Chondrocyte (in vitro differentiated cells): ENCODE measurements at regions not wholly inside any gene's neighbourhood (a gene's known extent, or its start where the extent isn't known, plus 50 kb on each side); places are given as distances from the start of the nearest gene placed in this dataset.

ENCODE experiments used
- DNase-seq: peaks from one replicate; pipeline ENCODE4 v3.0.0; 2021; ENCODE audit warnings: mixed read lengths, low spot score
- H3K27ac Mint-ChIP-seq: one replicate; pipeline ENCODE4 v1.8.0; 2021; ENCODE audit warnings: mild to moderate bottlenecking, moderate library complexity, mixed read lengths; ENCODE audit not compliant: unreplicated experiment
- H3K27me3 Mint-ChIP-seq: 2 replicates; pipeline ENCODE4 v1.8.0; 2021; ENCODE audit warnings: low read depth, mixed read lengths
- H3K36me3 Mint-ChIP-seq: 2 replicates; pipeline ENCODE4 v1.8.0; 2021; ENCODE audit warnings: low read depth, mixed read lengths
- H3K4me1 Mint-ChIP-seq: 2 replicates; pipeline ENCODE4 v1.8.0; 2021; ENCODE audit warnings: low read depth, mild to moderate bottlenecking, mixed read lengths
- H3K4me3 Mint-ChIP-seq: one replicate; pipeline ENCODE4 v1.8.0; 2021; ENCODE audit warnings: mild to moderate bottlenecking, moderate library complexity, mixed read lengths; ENCODE audit not compliant: unreplicated experiment
- H3K9me3 Mint-ChIP-seq: 2 replicates; pipeline ENCODE4 v1.8.0; 2021; ENCODE audit warnings: low read depth, mixed read lengths
- CTCF ChIP-seq: fragments of 200-600 bp; sonication (generic); IDR thresholded peaks from 2 replicates; pipeline ENCODE4 v1.5.0; 2021; ENCODE audit warnings: antibody characterized with exemption, mild to moderate bottlenecking, moderate library complexity

DNA sequence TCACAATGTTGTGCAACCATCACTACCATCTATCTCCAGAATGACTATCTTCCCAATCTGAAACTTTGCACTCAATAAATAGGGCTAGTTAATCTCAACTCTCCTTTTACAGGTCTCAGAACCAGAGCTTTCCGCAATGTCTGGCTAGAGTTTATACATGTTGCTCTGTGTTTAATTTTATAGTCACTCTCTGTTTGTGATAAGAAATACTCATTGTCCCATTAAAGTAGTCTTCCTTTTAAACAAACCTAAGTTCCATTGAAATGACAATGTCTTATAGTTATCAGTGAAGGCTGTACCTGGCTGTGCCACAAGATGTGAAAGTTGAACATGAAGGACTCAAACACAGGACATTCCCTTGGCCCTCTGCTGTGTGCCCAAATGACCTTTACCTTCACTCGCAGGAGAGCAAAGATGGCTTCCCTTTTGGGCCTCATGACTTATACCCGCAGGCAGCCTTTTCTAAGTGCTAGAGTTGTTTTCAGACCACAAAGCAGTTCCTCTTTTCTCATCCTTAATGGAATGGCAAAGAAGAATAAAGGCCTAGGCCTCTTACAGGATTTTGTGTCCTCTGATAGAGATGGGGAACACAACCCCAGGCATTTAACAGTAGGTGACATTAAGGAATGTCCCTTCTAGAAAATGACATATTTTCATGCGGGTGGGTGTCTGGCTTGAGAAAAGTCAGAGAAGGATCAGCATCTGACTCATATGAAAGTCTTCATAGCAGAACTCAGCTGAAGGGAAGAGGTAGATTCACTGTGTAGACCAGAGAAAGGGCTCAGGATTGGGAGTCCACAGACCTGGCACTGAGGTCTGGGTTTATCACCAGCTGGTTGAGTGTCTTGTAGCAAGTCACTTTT is 69.6 kb upstream of the ATP10B start:
- no peak overlapping the region for H3K4me3 Mint-ChIP-seq

GRCh38 chr5:160919626-160920025 is 67.6 kb upstream of the ATP10B start:
- Mint-ChIP-seq H3K4me3 (no peak overlapping the region), H3K27ac (no peak overlapping the region), H3K36me3 (no peaks in the 10 kb centered on the region), H3K9me3 (no peaks in the 10 kb centered on the region), H3K4me1 (no peaks in the 10 kb centered on the region), H3K27me3 (no peaks in the 10 kb centered on the region)
- TF ChIP-seq CTCF = no peak
- DNase-seq = no peak

More for the DNA sequence above, 69.6 kb upstream of the ATP10B start:
- Mint-ChIP-seq H3K9me3 (no peaks in the 10 kb centered on the region), H3K27me3 (no peaks in the 10 kb centered on the region), H3K27ac (no peak overlapping the region), H3K36me3 (no peaks in the 10 kb centered on the region), H3K4me1 (no peaks in the 10 kb centered on the region)
- TF ChIP-seq CTCF = no peak
- DNase-seq = no peak

- H3K27me3 Mint-ChIP-seq = no peaks in the 10 kb centered on the region
Observed at GRCh38 chr5:160918386-160918785, 66.4 kb upstream of the ATP10B start.

DNA sequence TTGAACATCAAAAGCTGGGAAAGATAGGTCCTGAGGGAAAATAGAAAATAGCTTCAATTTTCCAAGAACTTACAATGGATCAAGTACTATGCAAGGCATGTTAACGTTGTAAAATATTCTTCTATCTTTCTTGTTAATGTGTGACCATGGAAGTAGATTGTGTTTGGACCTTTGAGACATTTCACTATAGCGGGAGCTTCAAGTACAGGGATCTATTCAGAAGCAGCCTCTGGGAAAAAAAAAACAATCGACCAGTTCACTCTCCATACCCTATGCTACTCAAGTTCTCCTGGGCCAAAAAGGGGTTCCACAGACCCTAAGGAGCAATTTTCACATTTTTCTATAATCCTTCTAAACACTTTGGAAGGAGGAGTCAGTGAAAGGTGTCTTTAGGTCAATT is 54.1 kb upstream of the ATP10B start:
- no peak overlapping the region for H3K4me3 Mint-ChIP-seq
- H3K36me3 Mint-ChIP-seq = no peaks in the 10 kb centered on the region
- no peak for DNase-seq
- no peaks in the 10 kb centered on the region for H3K4me1 Mint-ChIP-seq
- no peak for TF ChIP-seq CTCF
- no peak overlapping the region for H3K27ac Mint-ChIP-seq
- peaks cover 2% of the 10 kb centered on the region for H3K27me3 Mint-ChIP-seq
- no peaks in the 10 kb centered on the region for H3K9me3 Mint-ChIP-seq

More at GRCh38 chr5:160918386-160918785, 66.4 kb upstream of the ATP10B start:
- H3K4me1 Mint-ChIP-seq = no peaks in the 10 kb centered on the region
- TF ChIP-seq CTCF = no peak
- no peaks in the 10 kb centered on the region for H3K36me3 Mint-ChIP-seq
- DNase-seq = no peak
- H3K4me3 Mint-ChIP-seq = no peak overlapping the region
- H3K9me3 Mint-ChIP-seq = no peaks in the 10 kb centered on the region
- H3K27ac Mint-ChIP-seq = no peak overlapping the region

DNA sequence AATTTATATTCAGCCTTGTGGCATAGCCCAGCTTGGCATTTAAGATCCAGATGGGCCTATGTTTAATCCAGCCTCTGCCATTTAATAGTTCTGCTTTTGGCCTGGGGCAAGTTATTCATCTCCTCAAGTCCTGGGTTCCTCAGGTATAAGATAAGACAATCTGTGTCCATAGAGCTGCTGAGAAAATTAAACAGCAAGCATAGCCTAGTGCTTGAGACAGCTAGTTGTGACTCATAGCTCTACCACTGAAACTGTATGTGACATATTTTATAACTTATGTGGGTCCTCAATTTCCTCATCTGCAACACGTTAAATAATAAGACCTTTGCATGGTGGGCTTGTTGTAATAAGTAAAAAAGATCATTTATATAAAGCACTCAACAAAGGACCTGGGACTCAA is 53.3 kb upstream of the ATP10B start:
- no peak for TF ChIP-seq CTCF
- Mint-ChIP-seq H3K27ac (no peak overlapping the region), H3K36me3 (no peaks in the 10 kb centered on the region), H3K4me1 (no peaks in the 10 kb centered on the region), H3K4me3 (no peak overlapping the region), H3K27me3 (peaks cover 2% of the 10 kb centered on the region), H3K9me3 (no peaks in the 10 kb centered on the region)
- DNase-seq = no peak
